SHP77 (cell line): ENCODE measurements at regions not wholly inside any gene's neighbourhood (a gene's known extent, or its start where the extent isn't known, plus 50 kb on each side); places are given as distances from the start of the nearest gene placed in this dataset.

Experiments used
- DNase-seq, 2 experiments: peaks; one replicate each; lab custom pipeline; 2025; lab: John Stamatoyannopoulos, UW

- peak in 1 of 2 experiments; percentile 3 for DNase-seq
Observed at GRCh38 chr16:47779201-47780016, 318.3 kb downstream of the PHKB start.

GRCh38 chr16:47778106-47778801, 317.1 kb downstream of the PHKB start:
- DNase-seq = no peak

GRCh38 chr16:47777220-47777619, 316.1 kb downstream of the PHKB start:
- DNase-seq = no peak

- DNase-seq = peak; percentile 36 to 43
Observed at GRCh38 chr16:47774661-47775060, 313.5 kb downstream of the PHKB start.

- no peak for DNase-seq
Observed at GRCh38 chr16:47753659-47754058, 292.5 kb downstream of the PHKB start.
